Calu3 (cell line): ENCODE measurements at regions not wholly inside any gene's neighbourhood (a gene's known extent, or its start where the extent isn't known, plus 50 kb on each side); places are given as distances from the start of the nearest gene placed in this dataset.

Experiments
- BruUV-seq: library from RNA; stranded (reverse); fragments of 400-500 nt; replicated peaks from 2 replicates; lab custom pipeline; 2021; lab: Mats Ljungman, UMichigan
- CTCF ChIA-PET: fragments of 300-600 bp; sonication (Branson Sonifier 250); formaldehyde crosslinking; loops from one replicate; lab custom pipeline; 2022; ENCODE audit warnings: antibody characterized with exemption; lab: Charles Lee
- DNase-seq: peaks from one replicate; pipeline ENCODE4 v3.0.0; 2022
- H3K27ac Mint-ChIP-seq: one replicate; pipeline ENCODE4 v1.8.0; 2022; ENCODE audit warnings: mixed read lengths; ENCODE audit not compliant: unreplicated experiment
- H3K27me3 Mint-ChIP-seq: one replicate; pipeline ENCODE4 v1.8.0; 2022; ENCODE audit warnings: mixed read lengths; ENCODE audit not compliant: unreplicated experiment
- H3K36me3 Mint-ChIP-seq: one replicate; pipeline ENCODE4 v1.8.0; 2022; ENCODE audit warnings: mild to moderate bottlenecking, moderate library complexity, mixed read lengths; ENCODE audit not compliant: insufficient read depth, unreplicated experiment
- H3K4me1 Mint-ChIP-seq: one replicate; pipeline ENCODE4 v1.8.0; 2022; ENCODE audit warnings: mild to moderate bottlenecking, low read depth, mixed read lengths; ENCODE audit not compliant: unreplicated experiment
- H3K4me3 Mint-ChIP-seq: one replicate; pipeline ENCODE4 v1.8.0; 2022; ENCODE audit warnings: mild to moderate bottlenecking, low read depth, moderate library complexity, mixed read lengths; ENCODE audit not compliant: unreplicated experiment
- H3K9me3 Mint-ChIP-seq: one replicate; pipeline ENCODE4 v1.8.0; 2022; ENCODE audit warnings: low read depth, mixed read lengths; ENCODE audit not compliant: unreplicated experiment
- CTCF ChIP-seq: fragments of 200-600 bp; IDR thresholded peaks from one replicate; pipeline ENCODE4 v1.8.0; 2022; ENCODE audit warnings: antibody characterized with exemption; ENCODE audit not compliant: unreplicated experiment
- intact Hi-C: fragments of 100-400 bp; cut with micrococcal nuclease; formaldehyde crosslinking; loops from one replicate; pipeline ENCODE4 v1.10.0; 2022; ENCODE audit not compliant: unreplicated experiment

GRCh38 chr7:42347616-42348015 is 110.6 kb upstream of the GLI3 start:
- Mint-ChIP-seq H3K27me3 (no peaks in the 10 kb centered on the region), H3K36me3 (no peaks in the 10 kb centered on the region), H3K27ac (no peak overlapping the region), H3K4me3 (no peak overlapping the region), H3K9me3 (peaks cover 8% of the 10 kb centered on the region), H3K4me1 (no peaks in the 10 kb centered on the region)
- intact Hi-C loops: no loop called here
- no peak for TF ChIP-seq CTCF
- BruUV-seq: no TSS peak
- DNase-seq: no peak
- CTCF ChIA-PET: no interaction called here

GRCh38 chr7:42345478-42346299 is 108.7 kb upstream of the GLI3 start:
- DNase-seq: no peak
- Mint-ChIP-seq H3K4me3 (no peak overlapping the region), H3K27me3 (no peaks in the 10 kb centered on the region), H3K27ac (no peak overlapping the region), H3K9me3 (peaks cover 7% of the 10 kb centered on the region), H3K4me1 (no peaks in the 10 kb centered on the region), H3K36me3 (no peaks in the 10 kb centered on the region)
- intact Hi-C loops: no loop called here
- BruUV-seq: no TSS peak
- CTCF ChIA-PET: no interaction called here
- TF ChIP-seq CTCF: no peak

- no peak for TF ChIP-seq CTCF
- Mint-ChIP-seq H3K4me1 (no peaks in the 10 kb centered on the region), H3K4me3 (no peak overlapping the region), H3K27me3 (no peaks in the 10 kb centered on the region), H3K36me3 (no peaks in the 10 kb centered on the region), H3K9me3 (peaks cover 7% of the 10 kb centered on the region), H3K27ac (no peak overlapping the region)
- no TSS peak for BruUV-seq
- DNase-seq: no peak
- intact Hi-C loops: no loop called here
- CTCF ChIA-PET: no interaction called here
Measured at GRCh38 chr7:42344198-42344755, 107.3 kb upstream of the GLI3 start.

GRCh38 chr7:42342381-42342780 is 105.4 kb upstream of the GLI3 start:
- Mint-ChIP-seq H3K36me3 (no peaks in the 10 kb centered on the region), H3K27me3 (no peaks in the 10 kb centered on the region), H3K4me3 (no peak overlapping the region), H3K9me3 (peaks cover 10% of the 10 kb centered on the region), H3K4me1 (no peaks in the 10 kb centered on the region), H3K27ac (no peak overlapping the region)
- no peak for TF ChIP-seq CTCF
- BruUV-seq: no TSS peak
- DNase-seq: no peak
- intact Hi-C loops: no loop called here
- CTCF ChIA-PET: no interaction called here
